Sigmoid colon (tissue), 6 donors: ENCODE measurements at regions not wholly inside any gene's neighbourhood (a gene's known extent, or its start where the extent isn't known, plus 50 kb on each side); places are given as distances from the start of the nearest gene placed in this dataset.

ENCODE experiments used
- DNase-seq: peaks from one replicate; pipeline ENCODE4 v3.0.0-alpha.2; 2019
- H3K27ac ChIP-seq, 4 donors: fragments of 200-600 bp; sonication (generic); one replicate each; pipeline ENCODE4 v1.5.1; 2016 to 2019; ENCODE audit warnings: mild to moderate bottlenecking in 1 of 4
- H3K27me3 ChIP-seq, 3 donors: fragments of 200-600 bp; sonication (generic); one replicate each; pipeline ENCODE4 v1.5.1; 2019; ENCODE audit warnings: mild to moderate bottlenecking in 1 of 3
- H3K36me3 ChIP-seq, 4 donors: fragments of 200-600 bp; sonication (generic); one replicate each; pipeline ENCODE4 v1.5.1; 2016 to 2019
- H3K4me1 ChIP-seq, 4 donors: fragments of 200-600 bp; sonication (generic); one replicate each; pipeline ENCODE4 v1.5.1; 2017 to 2019
- H3K4me3 ChIP-seq, 4 donors: fragments of 200-600 bp; sonication (generic); one replicate each; pipeline ENCODE4 v1.5.1; 2017 to 2019; ENCODE audit warnings: mild to moderate bottlenecking in 2 of 4, moderate library complexity in 1 of 4
- H3K9me3 ChIP-seq, 4 donors: fragments of 200-600 bp in 3 of 4; sonication (generic) in 3 of 4; one replicate each; pipeline versions ENCODE4 v1.5.1 to v1.6.1; 2013 to 2019
- CTCF ChIP-seq, 4 experiments: fragments of 450-650 bp in 3 of 4; fragments of 200-600 bp in 1 of 4; IDR thresholded peaks; one replicate each; pipeline ENCODE4 v1.5.1; 2016 to 2019; ENCODE audit warnings: antibody characterized with exemption in 4 of 4, mild to moderate bottlenecking in 3 of 4, moderate library complexity in 2 of 4
- EP300 ChIP-seq, 4 donors: sonication (generic); formaldehyde crosslinking; IDR thresholded peaks; one replicate each; pipeline ENCODE4 v1.6.1; 2017; ENCODE audit warnings: antibody characterized with exemption in 4 of 4
- POLR2A ChIP-seq, 2 donors: fragments of 450-650 bp; IDR thresholded peaks; one replicate each; pipeline ENCODE4 v1.6.1; 2016; ENCODE audit warnings: antibody characterized with exemption in 2 of 2, mild to moderate bottlenecking in 2 of 2, moderate library complexity in 2 of 2
- POLR2AphosphoS5 ChIP-seq, 4 donors: sonication (generic); formaldehyde crosslinking; IDR thresholded peaks; one replicate each; pipeline ENCODE4 v1.6.1; 2017; ENCODE audit warnings: antibody characterized with exemption in 4 of 4
- WGBS, 2 donors: extraction: QIAGEN DNeasy Blood & Tissue Kit; methylation state at CpG; one replicate each; pipeline ENCODE4 v1.1.7; 2013; 5-methylcytosine and 5-hydroxymethylcytosine counted together
- intact Hi-C: fragments of 100-400 bp; cut with DNase I; formaldehyde crosslinking; loops from one replicate; pipeline ENCODE4 v1.15.1; 2023
- donor health status: healthy with polysubstance abuse.
- donor health status: healthy.

DNA sequence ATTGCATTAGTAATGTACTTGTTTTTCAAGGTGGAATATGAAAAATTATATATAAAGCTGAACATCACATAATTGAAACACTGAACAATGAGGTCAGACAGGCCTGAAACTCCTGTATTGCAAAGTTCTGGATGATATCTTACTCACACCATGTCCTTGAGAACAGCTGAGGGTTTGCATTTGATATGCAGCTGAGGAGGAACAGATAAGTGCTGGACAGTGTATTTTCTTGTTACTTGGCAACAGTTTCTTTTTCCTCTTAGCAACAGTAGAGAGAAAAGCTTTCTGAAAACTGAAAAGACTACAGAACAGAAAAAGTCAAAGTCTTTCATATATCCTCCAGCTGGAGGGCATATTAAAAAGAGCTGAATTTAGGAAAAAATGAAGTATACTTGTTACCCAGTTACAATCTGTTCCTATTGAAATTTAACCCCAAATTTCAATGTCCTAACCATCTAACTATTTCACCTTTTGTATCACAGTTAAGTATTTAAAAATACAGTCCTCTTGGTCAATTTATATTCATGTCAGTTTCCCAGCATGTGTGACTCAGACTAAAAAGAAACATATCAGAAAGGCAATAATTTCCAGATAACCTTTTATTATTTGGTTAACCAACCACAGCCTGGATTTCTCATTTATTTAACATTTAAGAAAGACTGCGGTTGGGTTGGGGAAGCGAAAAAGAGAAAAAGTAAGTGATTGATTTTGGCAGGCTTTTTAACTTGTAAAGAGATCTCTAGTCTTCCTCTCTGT is 733.0 kb upstream of the DPPA4 start:
- Histone ChIP-seq H3K27ac (no peak overlapping the region), H3K27me3 (no peaks in the 10 kb centered on the region), H3K36me3 (no peaks in the 10 kb centered on the region), H3K4me3 (no peak overlapping the region), H3K4me1 (peaks cover 0 to 4% (median 0%) of the 10 kb centered on the region in 4 donors), H3K9me3 (no peaks in the 10 kb centered on the region)
- TF ChIP-seq POLR2AphosphoS5 (IDR thresholded peaks at IDR 0.05), result no peak
- TF ChIP-seq EP300 (IDR thresholded peaks at IDR 0.05), result no peak
- TF ChIP-seq CTCF (IDR thresholded peaks at IDR 0.05), result no peak
- TF ChIP-seq POLR2A (IDR thresholded peaks at IDR 0.05), result no peak
- intact Hi-C loops, result no loop called here
- no peak for DNase-seq
- 86 to 93% methylated on average over 2 of the region's 2 CpGs for WGBS, 2 donors

DNA sequence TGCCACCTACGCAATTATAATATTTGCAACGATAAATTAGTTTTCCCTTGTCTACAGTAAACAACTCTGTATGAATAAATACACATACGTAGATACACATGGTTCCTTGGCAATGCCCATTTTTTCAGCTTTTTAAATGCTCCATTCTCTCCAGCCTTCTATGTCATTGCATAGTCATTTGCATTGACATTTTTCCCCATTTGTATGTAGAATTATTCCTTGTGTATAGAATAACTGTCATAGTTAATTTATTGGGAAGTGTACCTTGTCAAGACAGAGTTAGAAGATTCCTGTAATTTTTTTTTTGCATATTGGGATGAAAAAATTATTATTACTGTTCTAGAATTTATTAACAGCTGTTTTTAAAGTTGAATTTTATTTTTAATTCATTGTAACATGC is 736.7 kb upstream of the DPPA4 start:
- no peak for TF ChIP-seq CTCF (IDR thresholded peaks at IDR 0.05)
- TF ChIP-seq POLR2A (IDR thresholded peaks at IDR 0.05), result no peak
- TF ChIP-seq POLR2AphosphoS5 (IDR thresholded peaks at IDR 0.05), result no peak
- TF ChIP-seq EP300 (IDR thresholded peaks at IDR 0.05), result no peak
- intact Hi-C loops, result no loop called here
- Histone ChIP-seq H3K9me3 (no peaks in the 10 kb centered on the region), H3K36me3 (no peaks in the 10 kb centered on the region), H3K4me3 (no peak overlapping the region), H3K4me1 (peaks cover 0 to 4% (median 0%) of the 10 kb centered on the region in 4 donors), H3K27ac (no peak overlapping the region), H3K27me3 (no peaks in the 10 kb centered on the region)
- 86 to 88% methylated on average over 3 of the region's 3 CpGs for WGBS, 2 donors
- DNase-seq, result no peak

GRCh38 chr3:110077093-110077492 is 739.7 kb upstream of the DPPA4 start:
- H3K27ac ChIP-seq, result no peak overlapping the region
- H3K4me1 ChIP-seq, result no peaks in the 10 kb centered on the region
- intact Hi-C loops, result no loop called here
- no peaks in the 10 kb centered on the region for H3K36me3 ChIP-seq
- no peak for DNase-seq
- no peaks in the 10 kb centered on the region for H3K27me3 ChIP-seq
- H3K4me3 ChIP-seq, result no peak overlapping the region
- TF ChIP-seq CTCF (IDR thresholded peaks at IDR 0.05) (no peak), POLR2A (IDR thresholded peaks at IDR 0.05) (no peak), POLR2AphosphoS5 (IDR thresholded peaks at IDR 0.05) (no peak), EP300 (IDR thresholded peaks at IDR 0.05) (no peak)
- 67 to 82% methylated on average over 1 of the region's 1 CpG for WGBS, 2 donors
- no peaks in the 10 kb centered on the region for H3K9me3 ChIP-seq

DNA sequence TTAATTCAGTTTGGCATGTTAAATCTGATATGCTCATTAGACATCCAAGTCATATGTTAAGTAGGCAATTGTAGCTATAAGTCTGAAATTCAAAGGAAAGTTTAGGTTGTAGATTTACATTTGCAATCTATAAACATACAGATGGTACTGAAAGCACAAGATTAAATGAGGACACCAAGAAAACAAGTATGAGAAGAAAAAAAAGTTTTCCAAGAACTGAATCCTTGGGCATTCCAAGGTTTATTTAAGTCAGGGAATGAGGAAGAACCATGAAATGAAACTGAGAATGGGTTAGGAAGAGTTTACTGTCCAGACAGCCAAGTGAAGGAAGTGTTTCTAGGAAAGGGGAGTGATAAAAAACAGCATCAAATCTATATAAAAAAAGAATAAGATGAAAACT is 756.1 kb upstream of the DPPA4 start:
- H3K27ac ChIP-seq, result no peak overlapping the region

More for the DNA sequence above, 756.1 kb upstream of the DPPA4 start:
- no peaks in the 10 kb centered on the region for H3K27me3 ChIP-seq
- H3K4me1 ChIP-seq, result peaks cover 0 to 12% (median 9%) of the 10 kb centered on the region in 4 donors
- intact Hi-C loops, result no loop called here
- no peak for TF ChIP-seq CTCF (IDR thresholded peaks at IDR 0.05)
- no peak for TF ChIP-seq POLR2AphosphoS5 (IDR thresholded peaks at IDR 0.05)
- no peak for TF ChIP-seq POLR2A (IDR thresholded peaks at IDR 0.05)
- no peak for TF ChIP-seq EP300 (IDR thresholded peaks at IDR 0.05)
- H3K36me3 ChIP-seq, result no peaks in the 10 kb centered on the region
- no peak overlapping the region for H3K4me3 ChIP-seq
- H3K9me3 ChIP-seq, result no peaks in the 10 kb centered on the region
- DNase-seq, result no peak
